Thyroid gland (tissue), 4 donors: ENCODE measurements at regions not wholly inside any gene's neighbourhood (a gene's known extent, or its start where the extent isn't known, plus 50 kb on each side); places are given as distances from the start of the nearest gene placed in this dataset.

ENCODE experiments used
- CTCF ChIP-seq, 6 experiments: fragments of 200-600 bp in 3 of 6; fragments of 450-650 bp in 3 of 6; sonication (generic) in 3 of 6; IDR thresholded peaks; one replicate each; pipeline ENCODE4 v1.5.1; 2016 to 2019; ENCODE audit warnings: antibody characterized with exemption in 6 of 6, mild to moderate bottlenecking in 2 of 6, inconsistent platforms in 1 of 6, moderate library complexity in 1 of 6
- POLR2A ChIP-seq, 2 donors: fragments of 450-650 bp; IDR thresholded peaks; one replicate each; pipeline ENCODE4 v1.6.1; 2017; ENCODE audit warnings: antibody characterized with exemption in 2 of 2, mild to moderate bottlenecking in 2 of 2, moderate library complexity in 1 of 2

GRCh38 chr1:173302890-173303829, 96.0 kb upstream of the TNFSF4 start:
- TF ChIP-seq POLR2A (IDR thresholded peaks at IDR 0.05), result no peak
- no peak for TF ChIP-seq CTCF (IDR thresholded peaks at IDR 0.05)
